ENCODE measurements at regions not wholly inside any gene's neighbourhood (a gene's known extent, or its start where the extent isn't known, plus 50 kb on each side); places are given as distances from the start of the nearest gene placed in this dataset.

- no peak for TF ChIP-seq JUND (IDR thresholded peaks at IDR 0.05; ENCODE audit: low read depth)
- DNase-seq (ENCODE audit: low read depth in 1 of 2, low spot score in 1 of 2) = no peak
- in situ Hi-C loops (cut with HindIII; ENCODE audit: low pct_unique_long_range_greater_than_20kb, low sequenced_read_pairs) = no loop called here
Observed at GRCh38 chr5:148012801-148013200, 51.0 kb upstream of the SPINK5 start.

- DNase-seq (ENCODE audit: low read depth in 1 of 2, low spot score in 1 of 2) = peak in 1 of 2 experiments; percentile 51
- in situ Hi-C loops (cut with HindIII; ENCODE audit: low pct_unique_long_range_greater_than_20kb, low sequenced_read_pairs) = no loop called here
- TF ChIP-seq JUND (IDR thresholded peaks at IDR 0.05; ENCODE audit: low read depth) = no peak
Observed at GRCh38 chr5:148011398-148012137, 52.2 kb upstream of the SPINK5 start.

- in situ Hi-C loops (cut with HindIII; ENCODE audit: low pct_unique_long_range_greater_than_20kb, low sequenced_read_pairs) = no loop called here
- DNase-seq (ENCODE audit: low read depth in 1 of 2, low spot score in 1 of 2) = no peak
- no peak for TF ChIP-seq JUND (IDR thresholded peaks at IDR 0.05; ENCODE audit: low read depth)
Observed at GRCh38 chr5:148005788-148006520, 57.8 kb upstream of the SPINK5 start.

- no peak for TF ChIP-seq JUND (IDR thresholded peaks at IDR 0.05; ENCODE audit: low read depth)
- in situ Hi-C loops (cut with HindIII; ENCODE audit: low pct_unique_long_range_greater_than_20kb, low sequenced_read_pairs) = no loop called here
- DNase-seq (ENCODE audit: low read depth in 1 of 2, low spot score in 1 of 2) = no peak
Observed at GRCh38 chr5:148003226-148003625, 60.6 kb upstream of the SPINK5 start.

- TF ChIP-seq JUND (IDR thresholded peaks at IDR 0.05; ENCODE audit: low read depth) = no peak
- in situ Hi-C loops (cut with HindIII; ENCODE audit: low pct_unique_long_range_greater_than_20kb, low sequenced_read_pairs) = no loop called here
Observed at GRCh38 chr5:148002451-148002850, 61.3 kb upstream of the SPINK5 start.

GRCh38 chr5:148000036-148000435, 63.7 kb upstream of the SPINK5 start:
- DNase-seq (ENCODE audit: low read depth in 1 of 2, low spot score in 1 of 2) = no peak
- no peak for TF ChIP-seq JUND (IDR thresholded peaks at IDR 0.05; ENCODE audit: low read depth)
- in situ Hi-C loops (cut with HindIII; ENCODE audit: low pct_unique_long_range_greater_than_20kb, low sequenced_read_pairs) = no loop called here

More at GRCh38 chr5:148002451-148002850, 61.3 kb upstream of the SPINK5 start:
- no peak for DNase-seq (ENCODE audit: low read depth in 1 of 2, low spot score in 1 of 2)

GRCh38 chr5:147998704-147999103, 65.1 kb upstream of the SPINK5 start:
- no peak for DNase-seq (ENCODE audit: low read depth in 1 of 2, low spot score in 1 of 2)
- no peak for TF ChIP-seq JUND (IDR thresholded peaks at IDR 0.05; ENCODE audit: low read depth)
- in situ Hi-C loops (cut with HindIII; ENCODE audit: low pct_unique_long_range_greater_than_20kb, low sequenced_read_pairs) = no loop called here

GRCh38 chr5:147997486-147997885, 66.3 kb upstream of the SPINK5 start:
- no peak for TF ChIP-seq JUND (IDR thresholded peaks at IDR 0.05; ENCODE audit: low read depth)
- in situ Hi-C loops (cut with HindIII; ENCODE audit: low pct_unique_long_range_greater_than_20kb, low sequenced_read_pairs) = no loop called here
- no peak for DNase-seq (ENCODE audit: low read depth in 1 of 2, low spot score in 1 of 2)

- in situ Hi-C loops (cut with HindIII; ENCODE audit: low pct_unique_long_range_greater_than_20kb, low sequenced_read_pairs) = no loop called here
- TF ChIP-seq JUND (IDR thresholded peaks at IDR 0.05; ENCODE audit: low read depth) = no peak
- DNase-seq (ENCODE audit: low read depth in 1 of 2, low spot score in 1 of 2) = peak in 1 of 2 experiments; percentile 20
Observed at GRCh38 chr5:147996379-147996778, 67.4 kb upstream of the SPINK5 start.

GRCh38 chr5:147995846-147996245, 67.9 kb upstream of the SPINK5 start:
- no peak for TF ChIP-seq JUND (IDR thresholded peaks at IDR 0.05; ENCODE audit: low read depth)
- peak in 1 of 2 experiments; percentile 80 for DNase-seq (ENCODE audit: low read depth in 1 of 2, low spot score in 1 of 2)
- in situ Hi-C loops (cut with HindIII; ENCODE audit: low pct_unique_long_range_greater_than_20kb, low sequenced_read_pairs) = no loop called here

- in situ Hi-C loops (cut with HindIII; ENCODE audit: low pct_unique_long_range_greater_than_20kb, low sequenced_read_pairs) = no loop called here
- TF ChIP-seq JUND (IDR thresholded peaks at IDR 0.05; ENCODE audit: low read depth) = no peak
Observed at GRCh38 chr5:147989994-147990393, 73.8 kb upstream of the SPINK5 start.

GRCh38 chr5:147989239-147989638, 74.5 kb upstream of the SPINK5 start:
- TF ChIP-seq JUND (IDR thresholded peaks at IDR 0.05; ENCODE audit: low read depth) = no peak
- DNase-seq (ENCODE audit: low read depth in 1 of 2, low spot score in 1 of 2) = no peak
- in situ Hi-C loops (cut with HindIII; ENCODE audit: low pct_unique_long_range_greater_than_20kb, low sequenced_read_pairs) = no loop called here

More at GRCh38 chr5:147989994-147990393, 73.8 kb upstream of the SPINK5 start:
- DNase-seq (ENCODE audit: low read depth in 1 of 2, low spot score in 1 of 2) = no peak

- TF ChIP-seq JUND (IDR thresholded peaks at IDR 0.05; ENCODE audit: low read depth) = no peak
- DNase-seq (ENCODE audit: low read depth in 1 of 2, low spot score in 1 of 2) = no peak
Observed at GRCh38 chr5:147986134-147986757, 77.5 kb upstream of the SPINK5 start.

More at GRCh38 chr5:147986134-147986757, 77.5 kb upstream of the SPINK5 start:
- in situ Hi-C loops (cut with HindIII; ENCODE audit: low pct_unique_long_range_greater_than_20kb, low sequenced_read_pairs) = no loop called here

Measured in T47D (cell line).